ENCODE measurements at regions not wholly inside any gene's neighbourhood (a gene's known extent, or its start where the extent isn't known, plus 50 kb on each side); places are given as distances from the start of the nearest gene placed in this dataset.
A peak's percentile ranks its signal among the peaks of the same experiment; 100 is the strongest.

- intact Hi-C loops (cut with DNase I; ENCODE audit: low total_unique reads): no loop called here
- H3K9me3 ChIP-seq: no peaks in the 10 kb centered on the region
- H3K27ac ChIP-seq: no peak overlapping the region
- no peaks in the 10 kb centered on the region for H3K4me1 ChIP-seq
- no peak for TF ChIP-seq POLR2AphosphoS5 (IDR thresholded peaks at IDR 0.05)
- TF ChIP-seq POLR2A (IDR thresholded peaks at IDR 0.05): no peak
- no peak for TF ChIP-seq CTCF (IDR thresholded peaks at IDR 0.05 in 8 of 11, conservative IDR thresholded peaks at IDR 0.05 in 3 of 11)
- peaks cover 0 to 55% (median 0%) of the 10 kb centered on the region in 7 donors for H3K27me3 ChIP-seq (replicated peaks in 1 of 7)
- H3K36me3 ChIP-seq: no peaks in the 10 kb centered on the region
- no peak overlapping the region for H3K4me3 ChIP-seq
- 80 to 89% (median 84%) methylated on average over 5 to 6 of the region's 6 CpGs for WGBS, 5 donors
- peak; percentile 48 for DNase-seq
Observed at GRCh38 chr11:71201936-71202597, 50.3 kb downstream of the SHANK2 start.

- DNase-seq: peak; percentile 58
- Histone ChIP-seq H3K9me3 (no peaks in the 10 kb centered on the region), H3K27ac (no peak overlapping the region), H3K27me3 (replicated peaks in 1 of 7) (peaks cover 0 to 55% (median 0%) of the 10 kb centered on the region in 7 donors), H3K4me3 (no peak overlapping the region), H3K4me1 (no peaks in the 10 kb centered on the region), H3K36me3 (no peaks in the 10 kb centered on the region)
- no peak for TF ChIP-seq CTCF (IDR thresholded peaks at IDR 0.05 in 8 of 11, conservative IDR thresholded peaks at IDR 0.05 in 3 of 11)
- no peak for TF ChIP-seq POLR2AphosphoS5 (IDR thresholded peaks at IDR 0.05)
- TF ChIP-seq POLR2A (IDR thresholded peaks at IDR 0.05): no peak
- intact Hi-C loops (cut with DNase I; ENCODE audit: low total_unique reads): no loop called here
- WGBS, 5 donors: 86 to 95% (median 88%) methylated on average over 20 of the region's 20 CpGs
Observed at GRCh38 chr11:71201231-71201630, 51.1 kb downstream of the SHANK2 start.

- no peaks in the 10 kb centered on the region for H3K36me3 ChIP-seq
- peak; percentile 12 for DNase-seq
- 56 to 77% (median 61%) methylated on average over 5 of the region's 5 CpGs for WGBS, 5 donors
Observed at GRCh38 chr11:71200761-71201160, 51.6 kb downstream of the SHANK2 start.

More at GRCh38 chr11:71200761-71201160, 51.6 kb downstream of the SHANK2 start:
- H3K27me3 ChIP-seq (replicated peaks in 1 of 7): peaks cover 0 to 54% (median 0%) of the 10 kb centered on the region in 7 donors
- H3K27ac ChIP-seq: no peak overlapping the region
- TF ChIP-seq CTCF (IDR thresholded peaks at IDR 0.05 in 8 of 11, conservative IDR thresholded peaks at IDR 0.05 in 3 of 11) (no peak), POLR2A (IDR thresholded peaks at IDR 0.05) (no peak), POLR2AphosphoS5 (IDR thresholded peaks at IDR 0.05) (no peak)
- no peaks in the 10 kb centered on the region for H3K9me3 ChIP-seq
- intact Hi-C loops (cut with DNase I; ENCODE audit: low total_unique reads): no loop called here
- H3K4me3 ChIP-seq: no peak overlapping the region
- no peaks in the 10 kb centered on the region for H3K4me1 ChIP-seq
